GM18870 (cell line): ENCODE measurements at regions not wholly inside any gene's neighbourhood (a gene's known extent, or its start where the extent isn't known, plus 50 kb on each side); places are given as distances from the start of the nearest gene placed in this dataset.
A peak's percentile ranks its signal among the peaks of the same experiment; 100 is the strongest.
"Not testable (repeated sequence)": the region's sequence is repeated elsewhere in the genome, so short reads cannot be mapped to it uniquely, and the experiment has no call there.

Experiments
- ATAC-seq: cut with Tn5 transposase; IDR thresholded peaks from one replicate; pipeline ENCODE4 v1.9.1; 2021; ENCODE audit warnings: moderate library complexity; ENCODE audit not compliant: unreplicated experiment

- ATAC-seq, result no peak
Observed at GRCh38 chr11:37957717-37958116, 1359.7 kb upstream of the RAG2 start.

DNA sequence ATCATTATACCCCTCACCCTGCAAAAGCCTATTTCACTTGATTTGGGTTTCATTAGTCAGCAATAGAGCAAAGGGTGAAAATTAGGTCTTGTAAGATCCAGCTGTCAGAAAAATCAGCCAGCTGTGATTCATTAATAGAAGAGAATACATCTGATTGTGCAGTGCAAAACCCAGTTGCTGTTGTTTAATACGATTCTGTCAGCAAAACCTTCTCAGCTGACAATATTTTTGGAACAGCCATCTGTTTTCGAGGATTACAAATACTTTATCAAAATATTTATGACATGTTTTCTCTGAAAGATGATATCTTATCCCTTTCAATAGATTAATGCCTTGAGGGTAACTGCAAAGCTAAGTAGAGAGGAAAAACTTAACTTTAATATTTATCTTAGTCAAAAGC lies 1354.0 kb upstream of the RAG2 start:
- no peak for ATAC-seq

- no peak for ATAC-seq
Observed at GRCh38 chr11:37948258-37948657, 1350.2 kb upstream of the RAG2 start.

- ATAC-seq, result no peak
Observed at GRCh38 chr11:37947821-37948220, 1349.8 kb upstream of the RAG2 start.

GRCh38 chr11:37946155-37946766 lies 1348.2 kb upstream of the RAG2 start:
- peak; percentile 73 for ATAC-seq

- ATAC-seq, result no peak
Observed at GRCh38 chr11:37942081-37942480, 1344.0 kb upstream of the RAG2 start.

DNA sequence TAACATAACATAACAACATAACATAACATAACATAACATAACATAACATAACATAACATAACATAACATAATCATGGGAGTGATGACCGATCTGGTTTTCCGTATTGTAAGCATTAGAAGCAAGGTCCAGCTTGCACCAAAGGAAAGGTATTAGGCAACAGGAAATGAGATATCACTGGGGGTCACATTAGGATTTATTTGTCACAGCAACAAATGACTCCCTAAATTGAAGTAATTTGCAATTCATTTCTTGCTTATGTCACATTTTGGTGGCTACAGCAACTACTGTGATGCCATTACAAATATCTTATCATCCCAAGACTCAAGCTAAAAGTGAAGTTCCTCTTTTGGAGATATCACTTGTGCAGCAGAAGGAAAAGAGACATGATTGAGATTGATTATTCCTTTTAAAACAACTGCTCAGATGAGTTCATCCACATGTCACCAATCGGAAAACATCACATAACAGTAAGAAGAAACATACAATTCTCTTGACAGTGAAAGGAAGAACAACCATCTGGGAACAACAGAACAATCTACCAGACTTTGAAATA lies 1331.1 kb upstream of the RAG2 start:
- ATAC-seq, result no peak

DNA sequence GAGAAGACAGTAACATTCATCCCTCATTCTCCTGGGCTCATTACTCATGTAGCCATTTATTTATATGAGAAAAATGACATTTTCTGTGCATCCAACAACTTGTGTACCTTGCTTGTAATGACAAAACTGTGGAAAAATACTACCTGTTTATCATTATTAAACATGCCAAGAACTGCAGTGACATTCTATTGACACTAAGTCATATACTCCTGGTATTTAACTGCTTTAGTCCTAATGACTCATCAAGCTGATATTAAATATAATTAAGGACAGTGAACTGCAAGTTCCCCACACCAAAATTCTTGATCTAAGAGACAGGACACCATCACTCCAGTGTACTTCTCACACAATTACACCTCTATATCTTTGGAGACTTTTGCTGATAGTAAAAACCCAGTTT lies 1328.7 kb upstream of the RAG2 start:
- ATAC-seq, result no peak

DNA sequence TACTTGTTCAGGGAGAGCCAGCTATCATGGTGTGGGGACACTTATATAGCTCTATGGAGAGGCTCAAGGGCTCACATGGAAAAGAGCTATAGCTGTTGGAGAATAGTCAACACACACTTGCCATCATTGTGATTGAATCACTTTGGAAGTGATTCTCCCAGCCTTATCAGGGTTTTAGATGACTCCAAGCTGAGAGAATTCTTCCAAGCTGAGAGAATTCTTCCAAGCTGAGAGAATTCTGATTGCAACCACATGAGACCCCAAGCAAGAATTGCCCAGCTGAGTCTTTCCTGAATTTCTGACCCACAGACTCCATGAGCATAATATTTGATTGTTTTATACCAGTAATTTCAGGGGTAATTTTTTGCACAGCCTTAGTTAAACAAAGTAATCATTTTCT lies 1318.3 kb upstream of the RAG2 start:
- ATAC-seq, result no peak

GRCh38 chr11:37914859-37915258 lies 1316.8 kb upstream of the RAG2 start:
- no peak for ATAC-seq

DNA sequence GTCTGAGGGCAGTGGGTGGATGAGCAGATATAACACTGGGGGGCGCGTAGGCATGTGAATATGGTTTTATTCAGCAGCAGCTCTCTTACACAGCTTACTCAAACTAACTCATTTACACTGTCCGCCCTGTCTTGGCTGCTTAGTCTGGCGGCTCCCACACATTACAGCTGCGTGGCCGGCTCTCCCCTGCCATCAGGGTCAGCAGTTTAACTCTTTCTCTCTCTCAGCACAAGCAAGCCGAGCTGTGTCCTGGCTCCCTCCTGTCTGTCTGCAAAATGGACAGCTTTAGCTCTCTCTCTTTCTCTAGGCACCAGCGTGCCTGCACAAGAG lies 1310.1 kb upstream of the RAG2 start:
- no peak for ATAC-seq

- ATAC-seq, result no peak
Observed at GRCh38 chr11:37907436-37908218, 1309.6 kb upstream of the RAG2 start.

DNA sequence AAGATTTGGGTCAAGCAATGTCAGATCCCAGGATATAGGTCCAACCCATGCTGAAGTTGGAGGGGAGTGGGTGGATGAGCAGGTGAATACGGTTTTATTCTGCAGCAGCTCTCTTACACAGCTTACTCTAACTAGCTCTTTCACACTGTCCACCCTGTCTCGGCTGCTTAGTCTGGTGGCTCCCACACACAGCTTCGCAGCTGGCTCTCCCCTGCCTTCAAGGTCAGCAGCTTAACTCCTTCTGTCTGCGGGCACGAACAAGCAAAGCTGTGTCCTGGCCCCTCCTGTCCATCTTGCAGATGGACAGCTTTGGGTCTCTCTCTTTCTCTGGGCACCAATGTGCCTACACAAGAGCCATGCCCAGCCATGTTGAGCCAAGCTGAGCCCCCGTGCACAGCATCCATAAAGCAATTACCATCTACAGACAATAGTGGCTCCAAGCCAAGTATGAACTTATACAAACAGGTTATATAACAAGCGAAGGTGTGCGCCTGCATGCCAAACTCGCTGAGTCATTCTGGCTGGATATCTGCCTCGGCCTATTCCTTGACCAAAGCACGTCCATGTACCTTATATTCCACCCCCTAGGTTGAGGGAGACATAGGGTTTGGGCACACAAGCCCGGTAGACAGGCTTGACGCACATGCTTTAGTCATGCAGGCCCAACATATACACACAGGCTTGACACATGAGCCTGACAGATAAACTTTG lies 1307.8 kb upstream of the RAG2 start:
- no peak for ATAC-seq

- ATAC-seq, result no peak
Observed at GRCh38 chr11:37896016-37896415, 1298.0 kb upstream of the RAG2 start.

DNA sequence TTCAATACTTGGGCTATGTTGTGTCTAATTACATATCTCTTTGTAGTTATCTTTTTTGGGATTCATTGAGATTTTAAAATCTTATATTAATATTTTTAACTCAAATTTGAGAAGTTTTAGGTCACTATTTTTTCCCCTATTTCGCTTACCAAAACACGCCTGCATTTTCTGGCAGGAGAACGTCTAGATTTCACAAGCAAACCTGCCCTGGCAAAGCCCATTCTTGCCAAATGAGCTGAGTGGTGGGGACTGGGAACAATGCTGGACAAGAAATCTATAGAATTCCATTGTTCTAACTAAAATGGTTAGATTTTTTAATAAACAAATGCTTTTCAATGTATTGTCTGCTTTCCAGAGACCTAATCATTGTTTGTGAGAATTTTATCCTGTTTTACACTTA lies 1283.7 kb upstream of the RAG2 start:
- no peak for ATAC-seq

GRCh38 chr11:37861671-37862070 lies 1263.6 kb upstream of the RAG2 start:
- ATAC-seq, result no peak

DNA sequence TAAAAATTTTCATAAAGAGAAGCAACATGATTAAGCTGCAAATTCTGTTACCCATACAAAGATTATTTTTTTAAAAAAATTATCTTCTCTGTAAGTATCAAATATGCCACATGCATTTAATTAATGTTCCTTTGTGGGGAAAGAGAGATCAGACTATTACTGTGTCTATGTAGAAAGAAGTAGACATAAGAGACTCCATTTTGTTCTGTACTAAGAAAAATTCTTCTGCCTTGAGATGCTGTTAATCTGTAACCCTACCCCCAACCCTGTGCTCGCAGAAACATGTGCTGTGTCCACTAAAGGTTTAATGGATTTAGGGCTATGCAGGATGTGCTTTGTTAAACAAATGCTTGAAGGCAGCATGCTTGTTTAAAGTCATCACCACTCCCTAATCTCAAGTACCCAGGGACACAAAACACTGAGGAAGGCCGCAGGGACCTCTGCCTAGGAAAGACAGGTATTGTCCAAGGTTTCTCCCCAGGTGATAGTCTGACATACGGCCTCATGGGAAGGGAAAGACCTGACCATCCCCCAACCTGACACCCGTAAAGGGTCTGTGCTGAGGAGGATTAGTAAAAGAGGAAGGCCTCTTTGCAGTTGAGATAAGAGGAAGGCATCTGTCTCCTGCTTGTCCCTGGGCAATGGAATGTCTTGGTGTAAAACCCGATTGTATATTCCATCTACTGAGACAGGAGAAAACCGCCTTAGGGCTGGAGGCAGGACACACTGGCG lies 1260.9 kb upstream of the RAG2 start:
- ATAC-seq, result not testable (repeated sequence)

GRCh38 chr11:37858398-37858797 lies 1260.4 kb upstream of the RAG2 start:
- no peak for ATAC-seq

DNA sequence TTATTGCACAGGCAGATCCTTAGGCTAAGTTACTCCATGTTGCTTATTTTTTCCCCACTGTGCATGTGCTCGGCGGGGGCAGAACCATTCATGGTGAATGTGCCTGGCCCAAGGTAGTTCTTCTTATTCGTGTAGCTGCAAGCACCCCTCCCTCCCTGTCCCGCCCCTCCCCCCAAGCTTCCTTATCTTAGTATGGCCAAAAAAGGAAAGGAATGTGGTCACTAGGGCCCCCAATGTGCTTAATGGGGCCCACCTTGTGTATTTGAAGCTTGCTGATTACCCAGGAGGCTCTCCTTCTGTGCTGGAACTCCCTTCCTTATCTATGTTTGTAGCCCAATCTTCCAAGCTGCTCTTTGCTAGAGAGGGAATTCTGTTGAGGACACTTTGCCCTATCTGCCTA lies 1259.7 kb upstream of the RAG2 start:
- ATAC-seq, result no peak

DNA sequence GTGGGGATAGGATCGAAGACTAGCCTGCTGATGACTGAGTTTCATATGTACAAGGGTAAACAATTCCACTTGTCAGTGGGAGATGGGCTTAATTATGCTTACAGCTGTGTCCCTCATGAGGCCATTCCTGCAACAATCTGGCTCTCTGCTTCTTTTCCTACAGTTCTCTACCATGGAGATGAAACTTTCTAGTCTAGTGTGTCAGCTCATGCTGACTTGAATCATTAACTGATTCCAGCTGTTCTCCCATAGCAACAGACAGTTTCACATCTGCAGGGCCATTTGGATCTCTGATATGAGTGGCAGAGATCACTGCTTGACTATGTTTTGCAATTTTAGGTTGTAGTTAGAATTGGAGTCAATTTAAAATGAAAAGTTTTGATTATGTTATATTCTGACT lies 1251.7 kb upstream of the RAG2 start:
- no peak for ATAC-seq

GRCh38 chr11:37843603-37844002 lies 1245.6 kb upstream of the RAG2 start:
- ATAC-seq, result no peak
